HG03175 (cell line): ENCODE measurements at regions not wholly inside any gene's neighbourhood (a gene's known extent, or its start where the extent isn't known, plus 50 kb on each side); places are given as distances from the start of the nearest gene placed in this dataset.

Experiments used
- ATAC-seq: cut with Tn5 transposase; IDR thresholded peaks from one replicate; pipeline ENCODE4 v1.9.1; 2021; ENCODE audit warnings: mild to moderate bottlenecking, moderate library complexity; ENCODE audit not compliant: unreplicated experiment

GRCh38 chr18:11324956-11325882 is 175.8 kb upstream of the PIEZO2 start:
- ATAC-seq: peak; percentile 84

- ATAC-seq: no peak
Observed at GRCh38 chr18:11324510-11324909, 175.1 kb upstream of the PIEZO2 start.

- no peak for ATAC-seq
Observed at GRCh38 chr18:11323359-11323819, 174.0 kb upstream of the PIEZO2 start.

GRCh38 chr18:11322716-11323115 is 173.3 kb upstream of the PIEZO2 start:
- ATAC-seq: no peak

GRCh38 chr18:11322006-11322405 is 172.6 kb upstream of the PIEZO2 start:
- ATAC-seq: no peak

- no peak for ATAC-seq
Observed at GRCh38 chr18:11320986-11321385, 171.6 kb upstream of the PIEZO2 start.

- ATAC-seq: no peak
Observed at GRCh38 chr18:11316546-11316945, 167.2 kb upstream of the PIEZO2 start.

GRCh38 chr18:11310476-11311086 is 161.2 kb upstream of the PIEZO2 start:
- no peak for ATAC-seq

GRCh38 chr18:11309172-11309571 is 159.8 kb upstream of the PIEZO2 start:
- ATAC-seq: no peak

GRCh38 chr18:11308499-11308898 is 159.1 kb upstream of the PIEZO2 start:
- ATAC-seq: no peak

- no peak for ATAC-seq
Observed at GRCh38 chr18:11307716-11308115, 158.3 kb upstream of the PIEZO2 start.

- ATAC-seq: no peak
Observed at GRCh38 chr18:11305507-11305906, 156.1 kb upstream of the PIEZO2 start.

- no peak for ATAC-seq
Observed at GRCh38 chr18:11304928-11305327, 155.6 kb upstream of the PIEZO2 start.

GRCh38 chr18:11296946-11297345 is 147.6 kb upstream of the PIEZO2 start:
- ATAC-seq: no peak

- peak; percentile 41 for ATAC-seq
Observed at GRCh38 chr18:11293794-11294193, 144.4 kb upstream of the PIEZO2 start.

GRCh38 chr18:11290786-11291185 is 141.4 kb upstream of the PIEZO2 start:
- no peak for ATAC-seq

GRCh38 chr18:11289248-11289647 is 139.9 kb upstream of the PIEZO2 start:
- no peak for ATAC-seq

GRCh38 chr18:11288401-11288800 is 139.0 kb upstream of the PIEZO2 start:
- ATAC-seq: no peak

GRCh38 chr18:11286431-11286830 is 137.1 kb upstream of the PIEZO2 start:
- ATAC-seq: no peak

- no peak for ATAC-seq
Observed at GRCh38 chr18:11284811-11285210, 135.4 kb upstream of the PIEZO2 start.

GRCh38 chr18:11284349-11284748 is 135.0 kb upstream of the PIEZO2 start:
- no peak for ATAC-seq

- no peak for ATAC-seq
Observed at GRCh38 chr18:11283479-11284161, 134.3 kb upstream of the PIEZO2 start.
